Endodermal cell (in vitro differentiated cells): ENCODE measurements at regions not wholly inside any gene's neighbourhood (a gene's known extent, or its start where the extent isn't known, plus 50 kb on each side); places are given as distances from the start of the nearest gene placed in this dataset.

ENCODE experiments used
- DNase-seq: peaks from one replicate; pipeline ENCODE4 v3.0.0-alpha.2; 2017
- H3K27ac ChIP-seq: 2 replicates; pipeline ENCODE4 v1.5.1; 2013; ENCODE audit warnings: mild to moderate bottlenecking, low read depth, low read length, moderate library complexity
- H3K27me3 ChIP-seq: 2 replicates; pipeline ENCODE4 v1.6.1; 2013; ENCODE audit warnings: mild to moderate bottlenecking, low read length, moderate library complexity; ENCODE audit not compliant: insufficient read depth, control insufficient read depth, poor library complexity, severe bottlenecking
- H3K36me3 ChIP-seq: 2 replicates; pipeline ENCODE4 v1.7.0; 2013; ENCODE audit warnings: mild to moderate bottlenecking, low read length, moderate library complexity; ENCODE audit not compliant: control insufficient read depth, insufficient read depth
- H3K4me1 ChIP-seq: one replicate; pipeline ENCODE4 v1.7.0; 2013; ENCODE audit warnings: low read length; ENCODE audit not compliant: control insufficient read depth, insufficient read depth
- H3K4me3 ChIP-seq: 2 replicates; pipeline ENCODE4 v1.5.1; 2013; ENCODE audit warnings: mild to moderate bottlenecking, low read length, moderate library complexity
- H3K9ac ChIP-seq: 2 replicates; pipeline ENCODE4 v1.6.1; 2013; ENCODE audit warnings: mild to moderate bottlenecking, low read length, moderate library complexity; ENCODE audit not compliant: poor library complexity, severe bottlenecking; ENCODE audit errors: extremely low read depth
- H3K9me3 ChIP-seq: 2 replicates; pipeline ENCODE4 v1.6.1; 2013; ENCODE audit warnings: mild to moderate bottlenecking, low read length, moderate library complexity; ENCODE audit not compliant: control insufficient read depth
- H3K27ac Mint-ChIP-seq: 2 replicates; pipeline ENCODE4 v1.8.0; 2020; ENCODE audit warnings: mixed read lengths
- H3K27me3 Mint-ChIP-seq: 2 replicates; pipeline ENCODE4 v1.8.0; 2021; ENCODE audit warnings: mild to moderate bottlenecking, mixed read lengths; ENCODE audit not compliant: insufficient read depth
- H3K36me3 Mint-ChIP-seq: 2 replicates; pipeline ENCODE4 v1.8.0; 2020; ENCODE audit warnings: low read depth, mixed read lengths
- H3K4me1 Mint-ChIP-seq: 2 replicates; pipeline ENCODE4 v1.8.0; 2020; ENCODE audit warnings: mixed read lengths
- H3K4me3 Mint-ChIP-seq: 2 replicates; pipeline ENCODE4 v1.8.0; 2020; ENCODE audit warnings: mild to moderate bottlenecking, moderate library complexity, mixed read lengths
- H3K9me3 Mint-ChIP-seq: 2 replicates; pipeline ENCODE4 v1.8.0; 2020; ENCODE audit warnings: mild to moderate bottlenecking, mixed read lengths
- CTCF ChIP-seq: fragments of 200-600 bp; sonication (generic); conservative IDR thresholded peaks from 2 replicates; pipeline ENCODE4 v1.5.0; 2021; ENCODE audit warnings: antibody characterized with exemption, mild to moderate bottlenecking
- WGBS, 2 experiments: methylation state at CpG; one replicate each; pipeline versions ENCODE4 v1.1.5 to v1.1.7; 2013; ENCODE audit warnings: missing lambda C conversion rate in 2 of 2, mixed read lengths in 1 of 2; ENCODE audit not compliant: insufficient coverage in 1 of 2, insufficient read length in 1 of 2; 5-methylcytosine and 5-hydroxymethylcytosine counted together

DNA sequence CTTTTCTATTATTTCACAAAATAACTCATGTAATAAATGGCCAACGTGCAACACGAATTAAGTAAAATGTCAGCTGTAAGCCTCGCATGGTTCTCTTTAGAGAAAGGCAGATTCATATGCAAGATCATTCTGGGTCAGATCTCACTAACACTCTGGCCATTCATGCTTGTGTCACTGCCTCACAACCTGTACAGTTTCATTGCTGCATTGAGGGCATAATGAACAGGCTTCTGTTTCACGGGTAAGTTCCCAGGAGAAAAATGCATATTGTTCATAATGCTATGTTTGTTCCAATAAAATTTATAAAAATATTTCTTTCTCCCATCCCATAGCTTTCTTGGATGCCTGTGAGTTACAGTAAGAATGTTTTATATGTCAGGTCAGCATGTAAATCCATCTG lies 734.0 kb upstream of the ANKRD30A start:
- TF ChIP-seq CTCF: no peak
- Mint-ChIP-seq H3K4me1 (no peaks in the 10 kb centered on the region), H3K36me3 (no peaks in the 10 kb centered on the region), H3K27me3 (no peaks in the 10 kb centered on the region), H3K4me3 (no peak overlapping the region), H3K27ac (no peak overlapping the region), H3K9me3 (no peaks in the 10 kb centered on the region)
- Histone ChIP-seq H3K9me3 (no peaks in the 10 kb centered on the region), H3K4me1 (no peaks in the 10 kb centered on the region), H3K9ac (no peak overlapping the region), H3K27ac (no peak overlapping the region), H3K4me3 (no peak overlapping the region), H3K36me3 (no peaks in the 10 kb centered on the region), H3K27me3 (no peaks in the 10 kb centered on the region)
- no peak for DNase-seq
- 85 to 91% methylated on average over 3 to 4 of the region's 4 CpGs for WGBS, 2 experiments

DNA sequence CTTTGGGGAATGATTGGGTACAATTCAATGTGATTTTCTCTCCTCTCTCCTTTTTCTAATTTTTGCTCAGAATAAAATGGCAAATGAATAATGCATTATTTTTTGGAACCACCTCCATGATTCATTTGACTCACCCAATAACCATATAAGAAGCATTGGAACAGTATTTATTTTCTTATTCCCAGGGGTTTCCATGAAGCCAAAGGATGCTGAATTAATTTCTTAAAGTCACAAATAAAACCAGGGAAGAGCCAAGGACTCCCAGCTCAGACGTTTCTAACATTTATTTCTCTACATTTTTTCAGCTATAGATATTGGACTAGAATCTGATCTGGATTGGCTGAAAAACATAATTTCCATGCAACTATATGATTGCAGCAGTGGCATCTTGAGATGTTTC lies 735.2 kb upstream of the ANKRD30A start:
- H3K27ac ChIP-seq: no peak overlapping the region

GRCh38 chr10:36388166-36388565 lies 737.2 kb upstream of the ANKRD30A start:
- H3K27ac Mint-ChIP-seq: no peak overlapping the region

More for the DNA sequence above, 735.2 kb upstream of the ANKRD30A start:
- H3K4me1 Mint-ChIP-seq: no peaks in the 10 kb centered on the region
- 75% methylated on average over 1 of the region's 1 CpG; no CpG with 5 or more reads in 1 of the 2 experiments for WGBS, 2 experiments
- TF ChIP-seq CTCF: no peak
- no peak overlapping the region for H3K4me3 ChIP-seq
- H3K9me3 Mint-ChIP-seq: no peaks in the 10 kb centered on the region
- no peaks in the 10 kb centered on the region for H3K27me3 ChIP-seq
- no peaks in the 10 kb centered on the region for H3K27me3 Mint-ChIP-seq
- no peaks in the 10 kb centered on the region for H3K9me3 ChIP-seq
- no peak overlapping the region for H3K4me3 Mint-ChIP-seq
- no peak overlapping the region for H3K9ac ChIP-seq
- no peak overlapping the region for H3K27ac Mint-ChIP-seq
- no peaks in the 10 kb centered on the region for H3K36me3 Mint-ChIP-seq
- no peaks in the 10 kb centered on the region for H3K36me3 ChIP-seq
- no peak for DNase-seq
- H3K4me1 ChIP-seq: no peaks in the 10 kb centered on the region

More at GRCh38 chr10:36388166-36388565, 737.2 kb upstream of the ANKRD30A start:
- WGBS, 2 experiments: 92 to 100% methylated on average over 2 to 3 of the region's 3 CpGs
- Mint-ChIP-seq H3K4me3 (no peak overlapping the region), H3K9me3 (no peaks in the 10 kb centered on the region), H3K4me1 (no peaks in the 10 kb centered on the region), H3K27me3 (no peaks in the 10 kb centered on the region), H3K36me3 (no peaks in the 10 kb centered on the region)
- Histone ChIP-seq H3K9ac (no peak overlapping the region), H3K27ac (no peak overlapping the region), H3K9me3 (no peaks in the 10 kb centered on the region), H3K4me1 (no peaks in the 10 kb centered on the region), H3K27me3 (no peaks in the 10 kb centered on the region), H3K36me3 (no peaks in the 10 kb centered on the region), H3K4me3 (no peak overlapping the region)
- no peak for TF ChIP-seq CTCF
- DNase-seq: no peak
